ENCODE measurements at regions not wholly inside any gene's neighbourhood (a gene's known extent, or its start where the extent isn't known, plus 50 kb on each side); places are given as distances from the start of the nearest gene placed in this dataset.

DNA sequence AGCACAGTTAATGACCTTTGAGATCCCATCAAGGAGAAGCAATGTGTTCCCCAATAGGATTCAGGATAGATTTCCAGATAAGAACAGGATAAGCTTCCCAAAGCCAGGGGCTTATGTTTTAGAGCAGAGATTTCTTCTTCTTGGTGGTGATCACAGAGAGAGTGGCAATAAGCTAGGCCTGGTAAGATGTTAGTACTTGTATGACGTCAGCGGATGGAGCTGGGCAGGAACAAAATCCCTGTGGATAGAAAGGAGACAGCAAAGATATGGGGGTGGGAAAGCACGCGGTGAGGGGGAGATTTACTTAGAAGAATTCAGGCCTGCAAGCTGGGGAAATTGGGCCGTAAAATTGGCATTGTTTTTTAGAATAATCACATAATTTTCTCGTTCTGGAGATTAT, 323.0 kb downstream of the MTX2 start (continued):
- TF ChIP-seq, protein P1, sequence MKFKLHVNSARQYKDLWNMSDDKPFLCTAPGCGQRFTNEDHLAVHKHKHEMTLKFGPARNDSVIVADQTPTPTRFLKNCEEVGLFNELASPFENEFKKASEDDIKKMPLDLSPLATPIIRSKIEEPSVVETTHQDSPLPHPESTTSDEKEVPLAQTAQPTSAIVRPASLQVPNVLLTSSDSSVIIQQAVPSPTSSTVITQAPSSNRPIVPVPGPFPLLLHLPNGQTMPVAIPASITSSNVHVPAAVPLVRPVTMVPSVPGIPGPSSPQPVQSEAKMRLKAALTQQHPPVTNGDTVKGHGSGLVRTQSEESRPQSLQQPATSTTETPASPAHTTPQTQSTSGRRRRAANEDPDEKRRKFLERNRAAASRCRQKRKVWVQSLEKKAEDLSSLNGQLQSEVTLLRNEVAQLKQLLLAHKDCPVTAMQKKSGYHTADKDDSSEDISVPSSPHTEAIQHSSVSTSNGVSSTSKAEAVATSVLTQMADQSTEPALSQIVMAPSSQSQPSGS (CRISPR knock-in tag; IDR thresholded peaks at IDR 0.05; ENCODE audit: borderline replicate concordance, low read depth) = no peak
- TF ChIP-seq ZBTB21 (CRISPR knock-in tag; IDR thresholded peaks at IDR 0.05; ENCODE audit: borderline replicate concordance) (no peak), RORB (CRISPR knock-in tag; IDR thresholded peaks at IDR 0.05) (no peak), NR1H2 (CRISPR knock-in tag; IDR thresholded peaks at IDR 0.05) (no peak), HMGA2 (CRISPR knock-in tag; IDR thresholded peaks at IDR 0.05) (no peak)
- TF ChIP-seq, protein P2, sequence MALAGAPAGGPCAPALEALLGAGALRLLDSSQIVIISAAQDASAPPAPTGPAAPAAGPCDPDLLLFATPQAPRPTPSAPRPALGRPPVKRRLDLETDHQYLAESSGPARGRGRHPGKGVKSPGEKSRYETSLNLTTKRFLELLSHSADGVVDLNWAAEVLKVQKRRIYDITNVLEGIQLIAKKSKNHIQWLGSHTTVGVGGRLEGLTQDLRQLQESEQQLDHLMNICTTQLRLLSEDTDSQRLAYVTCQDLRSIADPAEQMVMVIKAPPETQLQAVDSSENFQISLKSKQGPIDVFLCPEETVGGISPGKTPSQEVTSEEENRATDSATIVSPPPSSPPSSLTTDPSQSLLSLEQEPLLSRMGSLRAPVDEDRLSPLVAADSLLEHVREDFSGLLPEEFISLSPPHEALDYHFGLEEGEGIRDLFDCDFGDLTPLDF (CRISPR knock-in tag; IDR thresholded peaks at IDR 0.05) = no peak
- TF ChIP-seq, protein P3, sequence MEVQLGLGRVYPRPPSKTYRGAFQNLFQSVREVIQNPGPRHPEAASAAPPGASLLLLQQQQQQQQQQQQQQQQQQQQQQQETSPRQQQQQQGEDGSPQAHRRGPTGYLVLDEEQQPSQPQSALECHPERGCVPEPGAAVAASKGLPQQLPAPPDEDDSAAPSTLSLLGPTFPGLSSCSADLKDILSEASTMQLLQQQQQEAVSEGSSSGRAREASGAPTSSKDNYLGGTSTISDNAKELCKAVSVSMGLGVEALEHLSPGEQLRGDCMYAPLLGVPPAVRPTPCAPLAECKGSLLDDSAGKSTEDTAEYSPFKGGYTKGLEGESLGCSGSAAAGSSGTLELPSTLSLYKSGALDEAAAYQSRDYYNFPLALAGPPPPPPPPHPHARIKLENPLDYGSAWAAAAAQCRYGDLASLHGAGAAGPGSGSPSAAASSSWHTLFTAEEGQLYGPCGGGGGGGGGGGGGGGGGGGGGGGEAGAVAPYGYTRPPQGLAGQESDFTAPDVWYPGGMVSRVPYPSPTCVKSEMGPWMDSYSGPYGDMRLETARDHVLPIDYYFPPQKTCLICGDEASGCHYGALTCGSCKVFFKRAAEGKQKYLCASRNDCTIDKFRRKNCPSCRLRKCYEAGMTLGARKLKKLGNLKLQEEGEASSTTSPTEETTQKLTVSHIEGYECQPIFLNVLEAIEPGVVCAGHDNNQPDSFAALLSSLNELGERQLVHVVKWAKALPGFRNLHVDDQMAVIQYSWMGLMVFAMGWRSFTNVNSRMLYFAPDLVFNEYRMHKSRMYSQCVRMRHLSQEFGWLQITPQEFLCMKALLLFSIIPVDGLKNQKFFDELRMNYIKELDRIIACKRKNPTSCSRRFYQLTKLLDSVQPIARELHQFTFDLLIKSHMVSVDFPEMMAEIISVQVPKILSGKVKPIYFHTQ (CRISPR knock-in tag; IDR thresholded peaks at IDR 0.05) = no peak

DNA sequence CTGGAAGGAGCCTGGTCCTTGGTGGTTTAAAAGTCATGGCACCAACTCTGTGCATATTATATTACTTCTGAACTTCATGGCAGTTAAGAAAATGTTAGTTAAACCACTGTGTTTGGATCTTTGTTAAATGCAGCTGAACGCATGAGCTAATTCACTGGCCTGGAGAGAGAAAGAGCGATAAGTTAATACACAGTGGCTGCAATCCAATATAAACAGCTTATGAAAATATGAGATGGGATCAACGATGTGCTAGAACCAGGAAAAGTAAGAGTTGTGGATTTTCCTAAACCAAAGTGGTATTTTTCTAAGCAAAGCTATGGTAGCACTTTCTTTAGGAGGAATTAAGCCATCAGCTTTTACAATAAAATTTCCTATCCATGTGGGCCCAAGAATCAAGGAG, 326.7 kb downstream of the MTX2 start:
- CTCF ChIA-PET = interaction anchor here (0.5 kb wide), 1 partner anchor 58 kb away, joined by 3 read pairs; no protein-coding TSS in a partner anchor
- no peak overlapping the region for H3K4me3 Mint-ChIP-seq
- no peaks in the 10 kb centered on the region for H3K36me3 Mint-ChIP-seq
- DNase-seq (ENCODE audit: low spot score) (no peak), ATAC-seq (no peak)
- H3K4me1 Mint-ChIP-seq = peaks cover 17% of the 10 kb centered on the region
- POLR2A ChIA-PET = no interaction called here
- H3K9me3 Mint-ChIP-seq = no peaks in the 10 kb centered on the region
- peaks cover 6% of the 10 kb centered on the region for H3K27me3 Mint-ChIP-seq (ENCODE audit: low read depth)
- TF ChIP-seq OVOL2 (CRISPR knock-in tag; IDR thresholded peaks at IDR 0.05; ENCODE audit: borderline replicate concordance) = no peak
- no peak for TF ChIP-seq MXD4 (CRISPR knock-in tag; IDR thresholded peaks at IDR 0.05; ENCODE audit: borderline replicate concordance)
- TF ChIP-seq CREB1 (CRISPR knock-in tag; IDR thresholded peaks at IDR 0.05) = no peak
- no peak for TF ChIP-seq EMX1 (CRISPR knock-in tag; IDR thresholded peaks at IDR 0.05)
- no peak for TF ChIP-seq ATF1 (CRISPR knock-in tag; IDR thresholded peaks at IDR 0.05)
- TF ChIP-seq JAZF1 (CRISPR knock-in tag; IDR thresholded peaks at IDR 0.05) = no peak
- TF ChIP-seq, protein P4, sequence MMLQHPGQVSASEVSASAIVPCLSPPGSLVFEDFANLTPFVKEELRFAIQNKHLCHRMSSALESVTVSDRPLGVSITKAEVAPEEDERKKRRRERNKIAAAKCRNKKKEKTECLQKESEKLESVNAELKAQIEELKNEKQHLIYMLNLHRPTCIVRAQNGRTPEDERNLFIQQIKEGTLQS (CRISPR knock-in tag; conservative IDR thresholded peaks at IDR 0.05) = no peak
- TF ChIP-seq, protein P5, sequence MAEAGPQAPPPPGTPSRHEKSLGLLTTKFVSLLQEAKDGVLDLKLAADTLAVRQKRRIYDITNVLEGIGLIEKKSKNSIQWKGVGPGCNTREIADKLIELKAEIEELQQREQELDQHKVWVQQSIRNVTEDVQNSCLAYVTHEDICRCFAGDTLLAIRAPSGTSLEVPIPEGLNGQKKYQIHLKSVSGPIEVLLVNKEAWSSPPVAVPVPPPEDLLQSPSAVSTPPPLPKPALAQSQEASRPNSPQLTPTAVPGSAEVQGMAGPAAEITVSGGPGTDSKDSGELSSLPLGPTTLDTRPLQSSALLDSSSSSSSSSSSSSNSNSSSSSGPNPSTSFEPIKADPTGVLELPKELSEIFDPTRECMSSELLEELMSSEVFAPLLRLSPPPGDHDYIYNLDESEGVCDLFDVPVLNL (CRISPR knock-in tag; IDR thresholded peaks at IDR 0.05; ENCODE audit: borderline replicate concordance, low read depth) = no peak
- TF ChIP-seq NFATC4 (CRISPR knock-in tag; IDR thresholded peaks at IDR 0.05) = no peak
- H3K27ac Mint-ChIP-seq = no peak overlapping the region

DNA sequence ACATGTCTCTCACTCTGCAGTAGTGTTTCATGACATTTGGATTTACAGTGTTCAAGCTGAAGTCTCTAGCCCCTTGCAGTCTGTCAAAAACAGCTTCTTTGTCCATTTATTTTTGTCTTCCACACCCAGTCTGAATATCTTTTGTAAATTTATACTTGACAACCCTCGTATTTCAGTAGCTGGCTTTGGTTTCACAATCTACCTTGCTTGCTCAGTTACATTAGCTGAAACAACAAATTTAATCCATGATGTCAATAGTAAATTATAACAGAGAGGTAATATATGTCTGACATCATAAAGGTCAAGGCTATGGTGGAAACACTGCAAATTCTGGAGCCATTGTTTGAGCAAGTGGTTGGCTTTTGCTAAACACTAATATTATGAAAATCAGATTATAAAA, 328.7 kb downstream of the MTX2 start:
- H3K27ac Mint-ChIP-seq = no peak overlapping the region
- ATAC-seq (no peak), DNase-seq (ENCODE audit: low spot score) (no peak)
- no peaks in the 10 kb centered on the region for H3K36me3 Mint-ChIP-seq
- ChIA-PET CTCF (interaction anchor here (0.6 kb wide), 1 partner anchor 44 kb away, joined by 4 read pairs; no protein-coding TSS in a partner anchor), POLR2A (no interaction called here)
- no peak overlapping the region for H3K4me3 Mint-ChIP-seq
- no peaks in the 10 kb centered on the region for H3K9me3 Mint-ChIP-seq
- TF ChIP-seq SMAD3 (CRISPR knock-in tag; IDR thresholded peaks at IDR 0.05; ENCODE audit: borderline replicate concordance) (no peak), TEAD1 (CRISPR knock-in tag; IDR thresholded peaks at IDR 0.05) (no peak), CBFB (CRISPR knock-in tag; IDR thresholded peaks at IDR 0.05; ENCODE audit: low read depth) (no peak), GTF2I (CRISPR knock-in tag; conservative IDR thresholded peaks at IDR 0.05) (no peak), FOXK1 (CRISPR knock-in tag; IDR thresholded peaks at IDR 0.05) (no peak)
- TF ChIP-seq, protein P6, sequence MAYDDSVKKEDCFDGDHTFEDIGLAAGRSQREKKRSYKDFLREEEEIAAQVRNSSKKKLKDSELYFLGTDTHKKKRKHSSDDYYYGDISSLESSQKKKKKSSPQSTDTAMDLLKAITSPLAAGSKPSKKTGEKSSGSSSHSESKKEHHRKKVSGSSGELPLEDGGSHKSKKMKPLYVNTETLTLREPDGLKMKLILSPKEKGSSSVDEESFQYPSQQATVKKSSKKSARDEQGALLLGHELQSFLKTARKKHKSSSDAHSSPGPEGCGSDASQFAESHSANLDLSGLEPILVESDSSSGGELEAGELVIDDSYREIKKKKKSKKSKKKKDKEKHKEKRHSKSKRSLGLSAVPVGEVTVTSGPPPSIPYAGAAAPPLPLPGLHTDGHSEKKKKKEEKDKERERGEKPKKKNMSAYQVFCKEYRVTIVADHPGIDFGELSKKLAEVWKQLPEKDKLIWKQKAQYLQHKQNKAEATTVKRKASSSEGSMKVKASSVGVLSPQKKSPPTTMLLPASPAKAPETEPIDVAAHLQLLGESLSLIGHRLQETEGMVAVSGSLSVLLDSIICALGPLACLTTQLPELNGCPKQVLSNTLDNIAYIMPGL (CRISPR knock-in tag; IDR thresholded peaks at IDR 0.05) = no peak
- TF ChIP-seq, protein P4 (CRISPR knock-in tag; conservative IDR thresholded peaks at IDR 0.05) = no peak
- TF ChIP-seq, protein P7, sequence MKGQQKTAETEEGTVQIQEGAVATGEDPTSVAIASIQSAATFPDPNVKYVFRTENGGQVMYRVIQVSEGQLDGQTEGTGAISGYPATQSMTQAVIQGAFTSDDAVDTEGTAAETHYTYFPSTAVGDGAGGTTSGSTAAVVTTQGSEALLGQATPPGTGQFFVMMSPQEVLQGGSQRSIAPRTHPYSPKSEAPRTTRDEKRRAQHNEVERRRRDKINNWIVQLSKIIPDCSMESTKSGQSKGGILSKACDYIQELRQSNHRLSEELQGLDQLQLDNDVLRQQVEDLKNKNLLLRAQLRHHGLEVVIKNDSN (CRISPR knock-in tag; IDR thresholded peaks at IDR 0.05) = no peak
- TF ChIP-seq, protein P1 (CRISPR knock-in tag; IDR thresholded peaks at IDR 0.05; ENCODE audit: borderline replicate concordance, low read depth) = no peak
- peaks cover 17% of the 10 kb centered on the region for H3K4me1 Mint-ChIP-seq
- peaks cover 6% of the 10 kb centered on the region for H3K27me3 Mint-ChIP-seq (ENCODE audit: low read depth)

All from WTC11 (cell line).